SK-N-SH treated with all-trans-retinoic acid at 6 μM for 48 hours (cell line): ENCODE measurements at regions not wholly inside any gene's neighbourhood (a gene's known extent, or its start where the extent isn't known, plus 50 kb on each side); places are given as distances from the start of the nearest gene placed in this dataset.

Experiments
- BACH2 ChIP-seq: fragments of 250-450 bp; sonication (Bioruptor Pico); IDR thresholded peaks from 2 replicates; pipeline ENCODE4 v1.9.0; 2021; ENCODE audit warnings: mild to moderate bottlenecking, borderline replicate concordance
- CSDC2 ChIP-seq: fragments of 250-450 bp; sonication (Bioruptor Pico); IDR thresholded peaks from 2 replicates; pipeline ENCODE4 v1.5.0; 2020; ENCODE audit warnings: mild to moderate bottlenecking, moderate library complexity
- ESRRG ChIP-seq: fragments of 250-450 bp; sonication (Bioruptor Pico); IDR thresholded peaks from 2 replicates; pipeline ENCODE4 v1.6.1; 2021; ENCODE audit warnings: mild to moderate bottlenecking
- TCF4 ChIP-seq: fragments of 250-450 bp; sonication (Bioruptor Pico); IDR thresholded peaks from 2 replicates; pipeline ENCODE4 v1.8.0; 2021; ENCODE audit warnings: mild to moderate bottlenecking, moderate library complexity, borderline replicate concordance
- TOX ChIP-seq: fragments of 250-450 bp; sonication (Bioruptor Pico); IDR thresholded peaks from 2 replicates; pipeline ENCODE4 v1.8.0; 2021; ENCODE audit warnings: mild to moderate bottlenecking, moderate library complexity, borderline replicate concordance
- ZC3H10 ChIP-seq: fragments of 250-450 bp; sonication (Bioruptor Pico); IDR thresholded peaks from 2 replicates; pipeline ENCODE4 v1.5.1; 2021; ENCODE audit warnings: mild to moderate bottlenecking, moderate library complexity
- ZFP3 ChIP-seq: fragments of 250-450 bp; sonication (Bioruptor Pico); IDR thresholded peaks from 2 replicates; pipeline ENCODE4 v1.5.0; 2020; ENCODE audit warnings: mild to moderate bottlenecking, moderate library complexity
- TF ChIP-seq, protein P1 (sequence below): fragments of 250-450 bp; sonication (Bioruptor Pico); IDR thresholded peaks from 2 replicates; pipeline ENCODE4 v1.5.1; 2021; ENCODE audit warnings: mild to moderate bottlenecking, moderate library complexity
- TF ChIP-seq, protein P2 (sequence below): fragments of 250-450 bp; sonication (Bioruptor Pico); IDR thresholded peaks from 2 replicates; pipeline ENCODE4 v1.8.0; 2020; ENCODE audit warnings: mild to moderate bottlenecking, moderate library complexity, borderline replicate concordance
- TF ChIP-seq, protein P3 (sequence below): fragments of 250-450 bp; sonication (Bioruptor Pico); IDR thresholded peaks from 2 replicates; pipeline ENCODE4 v1.5.0; 2020; ENCODE audit warnings: mild to moderate bottlenecking, moderate library complexity

DNA sequence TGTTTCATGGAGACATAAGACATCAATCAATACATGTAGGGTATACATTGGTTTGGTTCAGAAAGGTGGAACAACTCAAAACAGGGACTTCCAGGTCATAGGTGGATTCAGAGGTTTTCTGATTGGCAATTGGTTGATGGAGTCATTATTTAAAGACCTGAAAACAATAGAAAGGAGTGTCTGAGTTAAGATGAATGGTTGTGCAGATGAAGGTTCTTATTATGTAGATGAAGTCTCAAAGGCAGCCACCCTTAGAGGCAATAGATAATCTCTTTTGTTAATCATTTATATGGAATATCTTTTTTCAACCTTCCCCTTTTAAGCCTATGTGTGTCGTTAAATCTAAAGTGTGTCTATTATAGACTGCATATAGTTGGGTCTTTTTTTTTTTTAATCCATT lies 67.8 kb upstream of the LYPLAL1 start:
- TF ChIP-seq, protein P1, sequence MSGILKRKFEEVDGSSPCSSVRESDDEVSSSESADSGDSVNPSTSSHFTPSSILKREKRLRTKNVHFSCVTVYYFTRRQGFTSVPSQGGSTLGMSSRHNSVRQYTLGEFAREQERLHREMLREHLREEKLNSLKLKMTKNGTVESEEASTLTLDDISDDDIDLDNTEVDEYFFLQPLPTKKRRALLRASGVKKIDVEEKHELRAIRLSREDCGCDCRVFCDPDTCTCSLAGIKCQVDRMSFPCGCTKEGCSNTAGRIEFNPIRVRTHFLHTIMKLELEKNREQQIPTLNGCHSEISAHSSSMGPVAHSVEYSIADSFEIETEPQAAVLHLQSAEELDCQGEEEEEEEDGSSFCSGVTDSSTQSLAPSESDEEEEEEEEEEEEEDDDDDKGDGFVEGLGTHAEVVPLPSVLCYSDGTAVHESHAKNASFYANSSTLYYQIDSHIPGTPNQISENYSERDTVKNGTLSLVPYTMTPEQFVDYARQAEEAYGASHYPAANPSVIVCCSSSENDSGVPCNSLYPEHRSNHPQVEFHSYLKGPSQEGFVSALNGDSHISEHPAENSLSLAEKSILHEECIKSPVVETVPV = no peak
- TF ChIP-seq ZC3H10 (CRISPR knock-in tag) = no peak
- no peak for TF ChIP-seq TOX
- no peak for TF ChIP-seq CSDC2 (CRISPR knock-in tag)
- TF ChIP-seq, protein P2, sequence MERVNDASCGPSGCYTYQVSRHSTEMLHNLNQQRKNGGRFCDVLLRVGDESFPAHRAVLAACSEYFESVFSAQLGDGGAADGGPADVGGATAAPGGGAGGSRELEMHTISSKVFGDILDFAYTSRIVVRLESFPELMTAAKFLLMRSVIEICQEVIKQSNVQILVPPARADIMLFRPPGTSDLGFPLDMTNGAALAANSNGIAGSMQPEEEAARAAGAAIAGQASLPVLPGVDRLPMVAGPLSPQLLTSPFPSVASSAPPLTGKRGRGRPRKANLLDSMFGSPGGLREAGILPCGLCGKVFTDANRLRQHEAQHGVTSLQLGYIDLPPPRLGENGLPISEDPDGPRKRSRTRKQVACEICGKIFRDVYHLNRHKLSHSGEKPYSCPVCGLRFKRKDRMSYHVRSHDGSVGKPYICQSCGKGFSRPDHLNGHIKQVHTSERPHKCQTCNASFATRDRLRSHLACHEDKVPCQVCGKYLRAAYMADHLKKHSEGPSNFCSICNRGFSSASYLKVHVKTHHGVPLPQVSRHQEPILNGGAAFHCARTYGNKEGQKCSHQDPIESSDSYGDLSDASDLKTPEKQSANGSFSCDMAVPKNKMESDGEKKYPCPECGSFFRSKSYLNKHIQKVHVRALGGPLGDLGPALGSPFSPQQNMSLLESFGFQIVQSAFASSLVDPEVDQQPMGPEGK (CRISPR knock-in tag) = no peak
- TF ChIP-seq ZFP3 = no peak
- no peak for TF ChIP-seq ESRRG (CRISPR knock-in tag)
- no peak for TF ChIP-seq TCF4 (CRISPR knock-in tag)
- TF ChIP-seq BACH2 (CRISPR knock-in tag) = no peak
- TF ChIP-seq, protein P3, sequence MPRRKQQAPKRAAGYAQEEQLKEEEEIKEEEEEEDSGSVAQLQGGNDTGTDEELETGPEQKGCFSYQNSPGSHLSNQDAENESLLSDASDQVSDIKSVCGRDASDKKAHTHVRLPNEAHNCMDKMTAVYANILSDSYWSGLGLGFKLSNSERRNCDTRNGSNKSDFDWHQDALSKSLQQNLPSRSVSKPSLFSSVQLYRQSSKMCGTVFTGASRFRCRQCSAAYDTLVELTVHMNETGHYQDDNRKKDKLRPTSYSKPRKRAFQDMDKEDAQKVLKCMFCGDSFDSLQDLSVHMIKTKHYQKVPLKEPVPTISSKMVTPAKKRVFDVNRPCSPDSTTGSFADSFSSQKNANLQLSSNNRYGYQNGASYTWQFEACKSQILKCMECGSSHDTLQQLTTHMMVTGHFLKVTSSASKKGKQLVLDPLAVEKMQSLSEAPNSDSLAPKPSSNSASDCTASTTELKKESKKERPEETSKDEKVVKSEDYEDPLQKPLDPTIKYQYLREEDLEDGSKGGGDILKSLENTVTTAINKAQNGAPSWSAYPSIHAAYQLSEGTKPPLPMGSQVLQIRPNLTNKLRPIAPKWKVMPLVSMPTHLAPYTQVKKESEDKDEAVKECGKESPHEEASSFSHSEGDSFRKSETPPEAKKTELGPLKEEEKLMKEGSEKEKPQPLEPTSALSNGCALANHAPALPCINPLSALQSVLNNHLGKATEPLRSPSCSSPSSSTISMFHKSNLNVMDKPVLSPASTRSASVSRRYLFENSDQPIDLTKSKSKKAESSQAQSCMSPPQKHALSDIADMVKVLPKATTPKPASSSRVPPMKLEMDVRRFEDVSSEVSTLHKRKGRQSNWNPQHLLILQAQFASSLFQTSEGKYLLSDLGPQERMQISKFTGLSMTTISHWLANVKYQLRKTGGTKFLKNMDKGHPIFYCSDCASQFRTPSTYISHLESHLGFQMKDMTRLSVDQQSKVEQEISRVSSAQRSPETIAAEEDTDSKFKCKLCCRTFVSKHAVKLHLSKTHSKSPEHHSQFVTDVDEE (CRISPR knock-in tag) = no peak
